GM19035 (cell line): ENCODE measurements at regions not wholly inside any gene's neighbourhood (a gene's known extent, or its start where the extent isn't known, plus 50 kb on each side); places are given as distances from the start of the nearest gene placed in this dataset.
"Not testable (repeated sequence)": the region's sequence is repeated elsewhere in the genome, so short reads cannot be mapped to it uniquely, and the experiment has no call there.

Source experiments
- ATAC-seq: cut with Tn5 transposase; IDR thresholded peaks from one replicate; pipeline ENCODE4 v1.9.1; 2021; ENCODE audit not compliant: unreplicated experiment

DNA sequence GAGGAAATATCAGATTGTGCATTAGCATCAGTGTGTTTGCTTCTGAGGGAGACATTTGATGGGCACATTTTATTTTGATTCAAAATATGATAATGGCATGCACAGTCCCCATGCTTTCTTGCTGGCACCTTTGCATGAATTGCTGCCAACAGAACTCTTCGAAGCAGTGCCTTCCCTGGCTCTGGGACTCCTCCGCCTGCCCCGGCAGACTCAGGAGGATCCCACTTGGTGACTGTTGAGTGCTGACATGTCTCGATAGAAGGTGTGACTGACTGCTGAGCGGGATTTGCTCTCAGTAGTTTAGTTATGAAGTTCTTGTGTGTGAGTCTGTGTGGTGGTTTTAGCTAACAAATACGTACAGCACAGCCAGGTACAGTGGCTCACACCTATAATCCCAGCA lies 239.7 kb downstream of the FGF9 start:
- no peak for ATAC-seq

DNA sequence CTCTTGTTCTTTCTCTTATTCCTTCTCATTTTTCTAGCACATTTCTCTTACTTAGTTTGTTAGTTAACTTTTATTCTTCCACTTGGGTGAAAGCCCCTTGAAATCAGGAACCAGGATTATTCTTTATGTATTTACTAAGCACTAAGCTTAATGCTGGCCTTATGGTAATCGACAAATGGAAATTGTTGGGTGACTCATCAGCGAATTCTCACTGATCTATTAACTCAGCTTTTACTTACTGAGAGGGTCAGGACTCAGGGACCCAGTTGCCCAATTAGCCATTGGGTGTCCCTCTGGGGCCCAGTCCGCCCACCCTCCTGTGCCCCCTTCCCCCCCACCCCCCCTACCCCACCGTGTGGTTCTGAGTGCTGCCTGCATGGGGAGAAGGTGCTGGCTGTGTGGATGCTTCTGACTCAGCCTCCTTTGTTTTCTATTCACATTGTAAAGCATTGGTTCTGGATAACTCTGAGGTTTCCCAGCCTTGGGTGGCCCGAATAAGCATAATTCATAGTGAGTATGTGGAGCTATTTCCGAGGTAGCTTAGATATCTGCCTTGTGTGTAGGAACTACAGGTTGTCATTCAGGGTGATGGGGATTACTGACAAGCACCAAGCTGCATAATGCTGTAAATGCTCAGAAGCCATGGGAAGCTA lies 240.9 kb downstream of the FGF9 start:
- no peak for ATAC-seq

DNA sequence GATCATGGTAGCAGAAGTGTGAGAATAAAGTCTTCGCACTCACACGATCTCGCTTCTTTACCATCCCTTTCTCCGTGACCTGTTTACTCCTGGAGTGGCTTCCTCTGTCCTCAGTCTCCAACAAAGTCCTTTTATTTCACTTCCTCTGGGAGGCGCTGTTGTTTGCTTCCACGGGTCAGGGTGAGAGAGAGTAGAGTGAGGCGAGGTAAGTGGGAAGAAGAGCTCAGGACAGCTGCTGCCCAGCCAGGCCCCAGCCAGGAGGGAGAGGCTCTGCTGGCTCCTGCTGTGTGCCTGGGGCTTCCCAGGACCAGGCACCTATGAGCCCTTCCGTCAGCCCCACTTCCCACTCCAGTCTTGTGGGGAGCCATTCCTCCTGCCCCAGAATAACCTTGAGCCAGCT lies 242.1 kb downstream of the FGF9 start:
- no peak for ATAC-seq

DNA sequence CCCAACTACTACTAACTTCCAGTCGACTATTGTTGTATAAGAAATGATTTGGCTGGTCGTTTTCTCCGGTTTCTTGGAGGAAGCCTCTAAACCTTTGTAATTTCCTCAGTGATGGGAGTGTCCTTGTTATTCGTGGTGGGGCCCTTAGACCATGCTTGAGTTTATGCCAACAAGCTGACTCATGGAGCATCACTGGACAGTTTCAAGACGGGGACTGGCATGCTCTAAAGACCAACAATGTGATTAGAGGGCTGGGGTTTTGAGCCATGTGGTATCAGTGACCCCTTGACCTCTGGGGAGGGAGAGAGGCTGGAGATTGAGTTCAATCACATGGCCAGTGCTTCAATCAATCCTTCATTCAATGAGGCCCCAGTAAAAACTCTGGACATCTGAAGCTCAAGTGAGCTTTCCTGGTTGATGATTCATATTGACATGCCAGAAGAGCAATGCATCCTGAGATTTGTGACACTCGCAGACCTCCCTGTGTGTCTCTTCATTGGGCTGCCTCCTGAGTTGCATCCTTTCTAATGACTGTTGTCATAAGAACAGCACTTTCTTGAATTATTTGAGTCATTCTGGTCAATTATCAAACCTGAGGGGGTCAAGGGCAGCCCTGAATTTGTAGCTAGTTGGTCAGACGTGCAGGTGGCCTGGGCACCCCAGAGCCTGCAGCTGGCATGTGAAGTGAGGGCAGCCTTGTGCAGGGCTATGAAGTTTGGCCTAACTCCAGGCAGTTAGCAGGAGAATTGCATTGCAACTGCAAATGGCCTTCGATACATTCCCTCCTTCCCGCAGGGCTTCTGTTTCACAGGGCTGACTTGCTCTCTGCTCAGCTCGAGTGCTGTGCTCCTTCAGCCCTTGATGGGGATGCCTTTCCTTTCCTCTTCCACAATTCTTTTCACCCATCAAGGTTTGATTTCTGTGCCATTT lies 246.5 kb downstream of the FGF9 start:
- no peak for ATAC-seq

DNA sequence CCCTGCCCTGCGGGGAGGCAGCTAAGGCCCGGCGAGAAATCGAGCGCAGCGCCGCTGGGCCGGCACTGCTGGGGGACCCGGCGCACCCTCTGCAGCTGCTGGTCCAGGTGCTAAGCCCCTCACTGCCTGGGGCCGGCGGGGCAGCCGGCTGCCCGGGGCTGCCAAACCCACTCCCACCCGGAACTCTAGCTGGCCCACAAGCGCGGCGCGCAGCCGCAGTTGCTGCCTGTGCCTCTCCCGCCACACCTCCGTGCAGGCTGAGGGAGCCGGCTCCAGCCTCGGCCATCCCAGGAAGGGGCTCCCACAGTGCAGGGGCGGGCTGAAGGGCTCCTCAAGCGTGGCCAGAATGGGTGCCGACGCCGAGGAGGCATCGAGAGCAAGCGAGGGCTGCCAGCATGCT lies 249.9 kb downstream of the FGF9 start:
- not testable (repeated sequence) for ATAC-seq

DNA sequence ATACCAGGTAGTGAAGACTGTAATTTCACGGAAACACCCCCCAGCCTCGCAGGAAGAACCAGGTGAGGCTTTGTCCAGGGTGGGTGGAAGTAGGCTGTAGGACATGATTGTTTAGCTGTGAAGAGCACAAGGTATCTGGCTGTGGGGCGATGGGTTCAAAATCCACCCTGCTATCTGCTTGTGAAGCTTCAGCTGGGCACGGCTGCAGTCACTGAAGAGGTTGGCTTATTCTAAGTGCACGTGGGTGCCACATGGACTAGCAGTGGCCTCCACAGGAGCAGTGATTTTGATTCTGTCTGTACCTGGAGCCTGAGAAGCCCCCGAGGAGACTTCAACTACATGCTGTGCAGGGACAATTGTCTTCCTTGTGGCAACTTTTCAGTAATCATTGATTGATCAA lies 254.1 kb downstream of the FGF9 start:
- ATAC-seq, result no peak

DNA sequence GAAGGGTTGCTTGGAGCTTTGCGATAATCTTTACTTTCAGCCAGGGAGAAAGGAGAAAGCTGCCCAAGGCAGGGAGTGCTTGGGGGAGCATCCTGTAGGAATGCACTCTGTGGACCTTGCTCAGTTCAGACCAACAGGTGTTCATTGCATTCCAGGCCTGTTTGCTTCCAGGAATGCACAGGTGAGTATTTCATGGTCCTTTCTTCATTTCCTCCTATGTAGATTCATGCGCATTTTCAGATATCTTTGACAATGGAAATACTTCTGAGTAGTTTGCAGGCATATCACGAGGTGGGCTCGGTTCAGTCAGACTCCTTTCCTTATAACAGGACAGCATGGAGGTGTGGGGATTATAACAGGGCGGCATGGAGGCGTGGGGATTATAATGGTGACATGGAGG lies 254.8 kb downstream of the FGF9 start:
- no peak for ATAC-seq

DNA sequence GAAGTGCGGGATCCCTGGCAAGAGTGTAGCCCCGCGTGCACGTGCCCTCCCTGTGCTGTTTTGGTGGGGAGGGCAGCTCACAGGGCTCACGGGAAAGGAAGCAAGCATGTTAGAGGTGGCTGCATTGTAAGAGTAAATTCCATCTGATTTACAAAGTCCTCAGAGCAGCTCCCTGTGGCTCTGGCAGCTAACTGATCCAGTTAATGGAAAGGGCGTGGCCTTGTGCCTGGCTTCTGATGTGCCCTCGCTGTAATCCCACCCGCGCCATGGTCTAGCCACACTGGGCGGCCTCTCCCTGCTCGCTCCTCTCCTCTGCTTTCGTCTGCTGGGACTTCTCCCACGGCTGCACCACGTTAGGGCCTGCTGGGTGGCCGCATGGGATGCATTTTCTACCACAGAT lies 258.5 kb downstream of the FGF9 start:
- ATAC-seq, result no peak

DNA sequence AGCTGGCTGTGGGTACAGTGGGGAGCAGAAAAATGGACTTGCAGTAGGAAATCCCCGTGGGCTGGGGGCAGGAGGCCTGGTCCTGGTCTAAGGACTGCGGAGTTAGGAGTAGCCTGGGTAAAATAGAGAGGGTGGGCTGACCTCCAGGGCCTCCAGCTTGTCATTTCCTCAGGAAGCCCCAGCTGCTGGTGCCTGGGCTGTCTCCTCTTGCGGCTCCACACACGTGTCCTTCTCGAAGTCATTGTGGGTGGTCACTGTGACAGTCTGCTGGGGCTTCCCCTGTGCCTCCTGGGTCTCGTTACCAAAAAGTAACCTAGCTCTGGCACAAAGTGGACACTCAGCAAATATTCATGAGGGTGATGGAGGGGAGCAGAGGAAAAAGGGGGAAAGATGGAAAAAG lies 259.7 kb downstream of the FGF9 start:
- ATAC-seq, result no peak

DNA sequence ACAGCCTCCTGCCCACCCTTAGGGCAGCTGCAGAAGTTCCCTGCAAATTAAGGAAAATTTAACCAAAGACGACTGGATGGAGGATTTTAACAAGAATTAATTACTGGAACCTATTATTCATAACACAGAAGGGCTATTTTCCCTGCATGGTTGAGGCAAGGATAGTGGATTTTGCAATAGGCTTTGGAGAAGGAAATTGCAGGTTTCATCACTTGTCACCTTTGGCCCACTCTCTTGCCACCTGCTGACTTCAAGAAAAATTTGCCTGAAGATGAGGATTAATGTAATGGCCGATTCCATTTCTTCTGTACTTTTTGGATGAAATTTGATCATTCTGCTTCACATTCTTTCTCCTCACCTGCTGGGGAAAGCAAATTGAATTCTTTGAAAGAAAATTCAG lies 261.7 kb downstream of the FGF9 start:
- no peak for ATAC-seq

DNA sequence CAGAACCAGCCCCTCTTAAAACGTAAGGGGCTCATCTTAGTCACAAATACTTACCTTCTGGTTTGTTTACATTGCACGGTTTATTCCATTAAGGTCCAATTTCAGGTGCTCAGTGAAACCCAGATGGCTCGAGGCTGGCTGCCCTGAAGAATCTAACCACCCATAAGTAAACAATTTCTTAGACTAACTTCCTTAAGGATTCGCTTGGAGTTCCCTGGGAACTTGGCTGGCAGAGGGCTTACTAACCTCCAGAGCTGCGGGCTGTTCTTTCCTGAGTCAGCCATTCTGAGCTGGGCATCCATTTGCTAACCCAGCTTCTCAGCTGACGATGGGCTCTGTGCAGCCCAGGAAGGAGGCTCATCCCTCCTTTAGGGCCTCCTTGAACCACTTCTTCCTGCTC lies 262.1 kb downstream of the FGF9 start:
- ATAC-seq, result no peak

DNA sequence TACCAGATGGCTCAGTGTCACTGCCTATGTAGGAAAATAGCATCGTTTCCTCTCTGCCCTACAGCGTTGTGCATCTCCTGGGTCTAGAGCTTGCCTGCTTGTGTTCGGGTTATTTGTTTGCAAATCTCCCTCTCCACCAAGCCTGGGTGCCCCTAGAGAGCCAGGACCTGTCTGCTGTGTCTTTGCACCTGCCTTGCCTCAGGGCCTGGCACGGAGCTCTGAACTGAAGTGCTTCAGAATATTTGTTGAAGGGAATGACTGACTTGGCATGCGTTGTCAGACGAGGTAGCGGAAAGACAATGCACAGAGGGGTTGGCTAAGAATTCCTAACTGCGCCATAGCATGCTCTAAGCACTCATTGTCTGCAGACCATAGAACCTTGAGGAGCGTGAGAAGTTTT lies 263.4 kb downstream of the FGF9 start:
- ATAC-seq, result no peak

DNA sequence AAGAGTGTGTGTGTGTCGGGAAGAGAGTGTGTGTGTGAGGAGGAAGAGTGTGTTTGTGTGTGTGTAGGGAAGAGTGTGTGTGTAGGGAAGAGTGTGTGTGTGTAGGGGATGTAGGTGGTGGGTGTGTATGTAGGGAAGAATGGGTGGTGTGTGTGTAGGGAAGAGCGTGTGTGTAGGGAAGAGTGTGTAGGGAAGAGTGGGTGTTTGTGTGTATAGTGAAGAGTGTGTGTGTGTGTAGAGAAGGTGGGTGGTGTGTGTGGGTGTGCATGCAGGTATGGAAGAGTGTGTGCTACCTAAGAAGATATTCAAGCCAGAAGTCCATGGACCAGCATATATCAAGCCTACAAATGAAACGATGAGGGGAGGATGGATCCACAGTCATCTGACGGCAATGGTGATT lies 265.8 kb downstream of the FGF9 start:
- ATAC-seq, result no peak

DNA sequence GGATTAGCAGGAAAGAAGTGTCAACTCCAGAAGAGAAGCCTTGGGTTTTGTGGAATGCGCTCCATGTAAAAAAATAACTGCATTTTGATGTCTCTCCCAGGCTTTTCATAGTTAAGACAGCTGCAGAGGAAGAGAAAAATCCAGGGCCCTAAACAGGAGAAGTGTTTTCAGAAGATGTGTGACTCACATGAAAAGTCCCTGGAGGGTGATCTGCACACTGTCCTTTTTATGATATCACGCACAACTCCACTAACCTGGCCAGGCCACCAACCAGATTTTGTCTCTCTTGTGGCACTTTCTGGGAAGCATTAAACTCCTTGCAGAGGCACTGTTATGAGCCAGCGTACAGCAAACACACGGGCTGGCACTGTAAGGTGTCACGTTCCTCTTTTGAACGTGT lies 267.3 kb downstream of the FGF9 start:
- ATAC-seq, result no peak

DNA sequence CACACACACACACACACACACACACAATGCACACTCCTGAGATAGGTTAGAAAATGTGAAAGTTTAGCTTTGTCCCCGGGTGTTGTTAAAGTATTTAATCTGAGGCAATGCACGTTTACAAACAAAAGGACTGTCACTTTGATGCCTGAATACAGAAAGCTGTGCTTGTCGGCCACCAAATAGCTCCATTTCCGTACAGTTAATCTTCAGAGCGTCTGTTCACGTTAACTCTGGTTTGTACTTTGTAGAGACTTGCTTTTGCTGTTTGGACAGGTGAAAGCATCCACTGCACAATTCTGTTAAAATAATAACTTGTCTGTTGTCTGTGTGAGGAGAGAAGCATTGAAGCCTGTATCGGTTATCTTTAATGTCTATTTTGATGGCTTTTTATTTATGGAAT lies 267.8 kb downstream of the FGF9 start:
- ATAC-seq, result no peak

DNA sequence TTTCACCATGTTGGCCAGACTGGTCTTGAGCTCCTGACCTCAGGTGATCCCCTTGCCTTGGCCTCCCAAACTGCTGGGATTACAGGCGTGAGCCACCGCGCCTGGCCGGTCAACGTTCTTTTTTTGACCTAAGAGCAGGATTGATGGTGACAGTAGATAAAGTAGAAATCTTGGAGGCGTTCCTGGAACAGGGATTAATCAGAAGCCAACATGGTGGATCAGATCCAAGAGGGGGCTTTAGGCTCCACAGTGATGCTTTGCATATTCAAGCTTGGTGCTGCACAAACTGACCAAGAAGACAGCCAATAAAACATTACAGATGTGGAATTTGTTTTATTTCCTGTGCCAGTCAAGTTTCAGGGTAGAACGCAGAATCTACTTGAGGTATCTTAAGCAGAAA lies 271.2 kb downstream of the FGF9 start:
- ATAC-seq, result no peak

DNA sequence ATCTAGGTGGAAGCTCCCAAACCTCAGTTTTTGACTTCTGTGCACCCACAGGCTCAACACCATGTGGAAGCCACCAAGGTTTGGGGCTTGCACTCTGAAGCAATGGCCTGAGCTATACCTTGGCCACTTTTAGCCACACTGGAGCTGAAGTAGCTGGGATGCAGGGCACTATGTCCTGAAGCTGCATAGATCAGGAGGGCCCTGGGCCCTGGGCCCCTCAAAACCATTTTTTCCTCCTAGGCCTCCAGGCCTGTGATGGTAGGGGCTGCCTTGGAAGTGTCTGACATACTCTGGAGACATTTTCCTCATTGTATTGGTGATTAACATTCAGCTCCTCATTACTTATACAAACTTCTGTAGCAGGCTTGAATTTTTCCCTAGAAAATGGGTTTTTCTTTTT lies 273.7 kb downstream of the FGF9 start:
- ATAC-seq, result no peak

DNA sequence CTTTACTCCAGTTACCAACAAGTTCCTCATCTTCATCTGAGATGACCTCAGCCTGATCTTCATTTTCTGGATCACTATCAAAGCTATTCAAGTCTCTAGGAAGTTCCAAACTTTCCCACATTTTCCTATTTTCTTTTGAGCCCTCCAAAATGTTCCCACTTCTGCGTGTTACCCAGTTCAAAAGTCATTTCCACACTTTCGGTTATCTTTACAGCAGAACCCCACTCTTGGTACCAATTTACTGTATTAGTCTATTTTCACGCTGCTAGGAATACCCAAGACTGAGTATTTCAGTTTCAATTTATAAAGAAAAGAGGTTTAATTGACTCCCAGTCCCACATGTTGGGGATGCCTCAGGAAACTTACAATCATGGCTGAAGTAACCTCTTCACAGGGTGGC lies 274.3 kb downstream of the FGF9 start:
- ATAC-seq, result no peak

DNA sequence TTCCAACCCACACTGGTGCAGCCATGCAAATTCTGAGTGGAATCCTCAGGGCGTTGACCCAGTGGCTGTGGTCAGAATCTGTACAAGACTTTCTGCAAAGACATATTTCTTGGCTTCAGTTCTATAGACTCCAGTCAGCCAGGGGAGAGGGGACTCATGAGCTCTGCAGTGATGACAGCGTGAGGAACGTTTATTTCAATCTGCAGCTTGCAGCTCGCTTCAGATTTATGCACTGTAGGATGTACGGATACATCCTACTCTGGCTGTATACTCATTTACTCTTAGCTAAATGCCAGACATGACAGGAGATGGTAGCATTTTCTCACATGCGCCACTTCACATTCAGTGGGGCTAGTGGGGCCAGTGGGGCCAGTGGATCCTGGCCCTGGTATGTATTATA lies 276.1 kb downstream of the FGF9 start:
- no peak for ATAC-seq

DNA sequence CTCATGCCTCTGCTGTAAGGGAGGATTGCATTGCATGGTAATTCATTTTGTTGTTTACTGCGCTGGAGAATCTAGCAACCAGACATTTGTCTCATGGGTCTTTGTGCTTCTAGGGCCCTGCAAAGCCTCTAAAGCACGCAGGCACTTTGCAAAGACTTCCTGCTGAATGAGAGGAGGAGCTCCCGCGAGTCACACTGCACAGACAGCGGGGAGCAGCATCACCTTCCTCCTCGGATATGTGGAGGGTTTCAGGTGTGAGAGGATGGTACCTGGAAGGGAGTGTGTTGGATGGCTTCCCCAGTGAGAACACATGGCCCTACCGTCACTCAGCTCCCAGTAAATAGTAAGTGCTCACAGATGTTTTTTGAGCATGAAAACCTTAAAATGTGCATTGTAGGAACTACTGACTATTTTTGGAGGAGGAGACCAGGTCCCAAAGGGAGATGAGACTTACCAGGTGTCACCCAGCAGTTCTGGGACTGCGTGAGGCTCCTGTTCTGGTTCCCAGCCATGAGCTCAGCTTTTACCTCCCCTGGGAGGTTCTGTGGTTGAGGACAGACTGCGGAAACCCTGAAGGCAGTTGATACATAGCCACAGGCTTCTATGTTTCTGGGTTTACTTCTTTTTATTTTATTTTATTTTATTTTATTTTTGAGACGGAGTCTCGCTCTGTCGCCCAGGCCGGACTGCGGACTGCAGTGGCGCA lies 278.0 kb downstream of the FGF9 start:
- ATAC-seq, result no peak

DNA sequence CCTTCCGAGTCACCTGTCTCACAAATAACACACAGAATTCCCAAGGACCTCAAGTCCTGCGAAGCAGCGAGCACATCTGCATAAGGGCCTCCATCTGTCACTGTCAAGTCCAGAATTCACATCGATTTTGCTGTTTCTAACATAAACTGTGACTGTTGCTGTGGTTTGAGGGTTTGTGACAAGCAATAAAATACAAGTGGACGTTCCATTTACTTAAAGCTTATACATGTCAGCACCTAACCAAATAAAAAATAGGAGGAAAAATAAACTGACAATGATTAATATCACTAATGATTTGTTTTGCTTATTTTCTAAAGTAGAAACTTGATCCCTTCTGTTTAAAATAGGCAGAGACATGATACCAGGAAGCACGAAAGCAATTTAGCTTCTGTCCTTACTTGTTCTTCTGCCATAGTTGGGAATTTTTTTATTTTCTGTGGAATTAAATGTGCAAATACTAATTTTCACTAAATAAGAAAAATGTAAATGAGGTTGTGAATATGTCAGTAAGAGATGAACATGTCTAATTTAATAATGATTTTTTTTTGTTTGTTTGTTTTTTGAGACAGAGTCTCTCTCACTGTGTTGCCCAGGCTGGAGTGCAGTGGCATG lies 279.1 kb downstream of the FGF9 start:
- no peak for ATAC-seq

DNA sequence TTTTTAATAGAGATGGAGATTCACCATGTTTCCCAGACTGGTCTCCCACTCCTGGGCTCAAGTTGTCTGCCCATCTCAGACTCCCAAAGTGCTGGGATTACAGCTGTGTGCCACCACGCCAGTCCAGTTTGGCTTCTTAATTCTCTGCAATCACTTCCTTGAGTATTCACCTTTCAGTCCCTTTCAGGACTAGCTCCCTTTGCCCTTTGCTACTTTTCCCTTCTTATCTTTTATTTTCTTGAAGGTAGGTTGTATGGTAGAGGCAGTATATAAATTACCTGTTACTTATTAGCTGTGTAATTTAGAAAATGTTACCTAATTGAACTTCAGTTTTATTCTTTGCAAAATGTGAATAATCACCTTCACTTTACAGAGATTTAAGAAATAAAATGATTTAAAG lies 285.8 kb downstream of the FGF9 start:
- ATAC-seq, result no peak
